Liver (tissue), 8 donors: ENCODE measurements at regions not wholly inside any gene's neighbourhood (a gene's known extent, or its start where the extent isn't known, plus 50 kb on each side); places are given as distances from the start of the nearest gene placed in this dataset.

Experiments
- DNase-seq: peaks from one replicate; pipeline ENCODE4 v3.0.0-alpha.2; 2017; ENCODE audit warnings: low spot score
- H3K27ac ChIP-seq, 2 donors: one replicate each; pipeline ENCODE4 v1.7.0; 2013; ENCODE audit warnings: inconsistent platforms in 2 of 2, low read length in 2 of 2, control low read depth in 1 of 2, low read depth in 1 of 2, mild to moderate bottlenecking in 1 of 2
- H3K27me3 ChIP-seq, 4 donors: one replicate each; pipeline versions ENCODE4 v1.6.1 to v1.7.0; 2013; ENCODE audit warnings: low read length in 3 of 4, inconsistent platforms in 1 of 4, mild to moderate bottlenecking in 1 of 4, moderate library complexity in 1 of 4; ENCODE audit not compliant: control insufficient read depth in 4 of 4, insufficient read depth in 4 of 4
- H3K36me3 ChIP-seq, 4 donors: one replicate each; pipeline versions ENCODE4 v1.6.1 to v1.7.0; 2013; ENCODE audit warnings: low read length in 3 of 4, mild to moderate bottlenecking in 3 of 4, low read depth in 1 of 4, moderate library complexity in 1 of 4; ENCODE audit not compliant: control insufficient read depth in 4 of 4, insufficient read depth in 3 of 4
- H3K4me1 ChIP-seq, 4 donors: one replicate each; pipeline versions ENCODE4 v1.6.1 to v1.7.0; 2013; ENCODE audit warnings: low read length in 3 of 4, mild to moderate bottlenecking in 3 of 4, moderate library complexity in 1 of 4; ENCODE audit not compliant: control insufficient read depth in 4 of 4, insufficient read depth in 4 of 4
- H3K4me3 ChIP-seq, 3 donors: one replicate each; pipeline versions ENCODE4 v1.6.1 to v1.7.0; 2013; ENCODE audit warnings: low read length in 3 of 3, control low read depth in 1 of 3, low read depth in 1 of 3, mild to moderate bottlenecking in 1 of 3
- H3K9ac ChIP-seq, 2 donors: one replicate each; pipeline ENCODE4 v1.7.0; 2013; ENCODE audit warnings: low read length in 2 of 2, mild to moderate bottlenecking in 2 of 2, moderate library complexity in 2 of 2, control low read depth in 1 of 2, low read depth in 1 of 2
- H3K9me3 ChIP-seq, 4 donors: one replicate each; pipeline versions ENCODE4 v1.6.1 to v1.7.0; 2013; ENCODE audit warnings: low read length in 3 of 4; ENCODE audit not compliant: control insufficient read depth in 4 of 4
- EGR1 ChIP-seq, 2 donors: IDR thresholded peaks; 2 replicates each; pipeline ENCODE4 v1.6.1; 2016 to 2018; ENCODE audit warnings: antibody characterized with exemption in 2 of 2, low read depth in 2 of 2
- FOXA1 ChIP-seq: IDR thresholded peaks from 2 replicates; pipeline ENCODE4 v1.6.1; 2016; ENCODE audit warnings: antibody characterized with exemption
- FOXA2 ChIP-seq: IDR thresholded peaks from 2 replicates; pipeline ENCODE4 v1.6.1; 2016; ENCODE audit warnings: antibody characterized with exemption
- GABPA ChIP-seq, 2 donors: IDR thresholded peaks in 1 of 2; conservative IDR thresholded peaks in 1 of 2; 2 replicates each; pipeline ENCODE4 v1.6.1; 2016; ENCODE audit warnings: antibody characterized with exemption in 2 of 2, mild to moderate bottlenecking in 1 of 2, moderate library complexity in 1 of 2
- HNF4G ChIP-seq: IDR thresholded peaks from 2 replicates; pipeline ENCODE4 v1.6.1; 2016; ENCODE audit warnings: antibody characterized with exemption
- NR2F2 ChIP-seq: IDR thresholded peaks from 2 replicates; pipeline ENCODE4 v1.6.1; 2016; ENCODE audit warnings: antibody characterized with exemption
- RXRA ChIP-seq, 2 donors: IDR thresholded peaks; 2 replicates each; pipeline ENCODE4 v1.6.1; 2017 to 2018; ENCODE audit warnings: antibody characterized with exemption in 2 of 2, mild to moderate bottlenecking in 1 of 2
- SP1 ChIP-seq: IDR thresholded peaks from 2 replicates; pipeline ENCODE4 v1.6.1; 2018; ENCODE audit warnings: antibody characterized with exemption, mild to moderate bottlenecking
- TAF1 ChIP-seq: conservative IDR thresholded peaks from 2 replicates; pipeline ENCODE4 v1.6.1; 2016; ENCODE audit warnings: antibody characterized with exemption, mild to moderate bottlenecking
- YY1 ChIP-seq: IDR thresholded peaks from 2 replicates; pipeline ENCODE4 v1.6.1; 2016; ENCODE audit warnings: antibody characterized with exemption, mild to moderate bottlenecking
- WGBS: extraction: QIAGEN DNeasy Blood & Tissue Kit; methylation state at CpG from one replicate; pipeline ENCODE4 v1.1.7; 2013; 5-methylcytosine and 5-hydroxymethylcytosine counted together
- TF ChIP-seq, protein P1 (sequence below): IDR thresholded peaks from 2 replicates; pipeline ENCODE4 v1.6.1; 2016; ENCODE audit warnings: antibody characterized with exemption, mild to moderate bottlenecking
- TF ChIP-seq, protein P2 (sequence below): IDR thresholded peaks from 2 replicates; pipeline ENCODE4 v1.6.1; 2016; ENCODE audit warnings: antibody characterized with exemption
- TF ChIP-seq, protein P3 (sequence below): IDR thresholded peaks from 2 replicates; pipeline ENCODE4 v1.6.1; 2016; ENCODE audit warnings: antibody characterized with exemption
- TF ChIP-seq, protein P4 (sequence below): IDR thresholded peaks from 2 replicates; pipeline ENCODE4 v1.6.1; 2016; ENCODE audit warnings: antibody characterized with exemption
- TF ChIP-seq, protein P5 (sequence below): fragments of 150-350 bp; IDR thresholded peaks from 2 replicates; pipeline ENCODE4 v1.5.1; 2017; ENCODE audit warnings: improper control_type of control experiment, low read depth, low read length; ENCODE audit not compliant: missing input control
- donor health status: healthy.
- donor health status: healthy.
- donor health status: healthy.
- donor health status: healthy.
- donor health status: healthy.

DNA sequence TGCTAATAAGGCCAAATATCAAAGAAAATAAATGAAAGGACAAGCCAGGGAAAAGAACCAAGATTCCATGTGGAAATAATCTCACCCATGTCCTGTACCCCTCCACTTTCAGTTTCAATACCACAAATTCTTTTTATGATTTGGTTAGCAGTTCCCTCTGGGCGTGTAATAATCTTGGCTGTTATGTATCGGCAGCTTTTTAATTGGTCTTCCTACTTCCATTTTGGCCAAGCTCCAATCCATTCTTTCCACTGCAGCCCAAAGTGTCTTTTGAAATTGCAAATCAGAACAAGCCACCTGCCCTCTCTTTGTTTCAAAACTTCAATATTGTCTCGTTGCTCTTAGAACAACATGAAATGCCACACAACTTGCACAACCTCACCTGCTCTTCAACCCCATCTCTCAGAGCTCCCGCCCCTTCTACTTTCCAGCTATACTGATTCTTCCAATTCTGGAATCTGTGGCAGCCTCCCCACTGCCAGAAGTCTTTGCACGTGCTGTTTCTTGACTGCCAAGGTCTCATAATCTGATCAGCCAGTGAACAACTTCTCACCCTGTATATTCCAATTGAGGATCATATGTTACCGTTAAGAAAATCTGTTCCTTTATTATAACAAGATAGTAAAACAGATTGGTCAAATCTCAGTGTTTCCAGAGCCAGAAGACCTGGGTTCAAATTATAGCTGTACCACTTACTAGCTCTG lies 354.5 kb downstream of the CBLN4 start (continued):
- TF ChIP-seq, protein P1, sequence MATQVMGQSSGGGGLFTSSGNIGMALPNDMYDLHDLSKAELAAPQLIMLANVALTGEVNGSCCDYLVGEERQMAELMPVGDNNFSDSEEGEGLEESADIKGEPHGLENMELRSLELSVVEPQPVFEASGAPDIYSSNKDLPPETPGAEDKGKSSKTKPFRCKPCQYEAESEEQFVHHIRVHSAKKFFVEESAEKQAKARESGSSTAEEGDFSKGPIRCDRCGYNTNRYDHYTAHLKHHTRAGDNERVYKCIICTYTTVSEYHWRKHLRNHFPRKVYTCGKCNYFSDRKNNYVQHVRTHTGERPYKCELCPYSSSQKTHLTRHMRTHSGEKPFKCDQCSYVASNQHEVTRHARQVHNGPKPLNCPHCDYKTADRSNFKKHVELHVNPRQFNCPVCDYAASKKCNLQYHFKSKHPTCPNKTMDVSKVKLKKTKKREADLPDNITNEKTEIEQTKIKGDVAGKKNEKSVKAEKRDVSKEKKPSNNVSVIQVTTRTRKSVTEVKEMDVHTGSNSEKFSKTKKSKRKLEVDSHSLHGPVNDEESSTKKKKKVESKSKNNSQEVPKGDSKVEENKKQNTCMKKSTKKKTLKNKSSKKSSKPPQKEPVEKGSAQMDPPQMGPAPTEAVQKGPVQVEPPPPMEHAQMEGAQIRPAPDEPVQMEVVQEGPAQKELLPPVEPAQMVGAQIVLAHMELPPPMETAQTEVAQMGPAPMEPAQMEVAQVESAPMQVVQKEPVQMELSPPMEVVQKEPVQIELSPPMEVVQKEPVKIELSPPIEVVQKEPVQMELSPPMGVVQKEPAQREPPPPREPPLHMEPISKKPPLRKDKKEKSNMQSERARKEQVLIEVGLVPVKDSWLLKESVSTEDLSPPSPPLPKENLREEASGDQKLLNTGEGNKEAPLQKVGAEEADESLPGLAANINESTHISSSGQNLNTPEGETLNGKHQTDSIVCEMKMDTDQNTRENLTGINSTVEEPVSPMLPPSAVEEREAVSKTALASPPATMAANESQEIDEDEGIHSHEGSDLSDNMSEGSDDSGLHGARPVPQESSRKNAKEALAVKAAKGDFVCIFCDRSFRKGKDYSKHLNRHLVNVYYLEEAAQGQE = no peak
- TF ChIP-seq, protein P2, sequence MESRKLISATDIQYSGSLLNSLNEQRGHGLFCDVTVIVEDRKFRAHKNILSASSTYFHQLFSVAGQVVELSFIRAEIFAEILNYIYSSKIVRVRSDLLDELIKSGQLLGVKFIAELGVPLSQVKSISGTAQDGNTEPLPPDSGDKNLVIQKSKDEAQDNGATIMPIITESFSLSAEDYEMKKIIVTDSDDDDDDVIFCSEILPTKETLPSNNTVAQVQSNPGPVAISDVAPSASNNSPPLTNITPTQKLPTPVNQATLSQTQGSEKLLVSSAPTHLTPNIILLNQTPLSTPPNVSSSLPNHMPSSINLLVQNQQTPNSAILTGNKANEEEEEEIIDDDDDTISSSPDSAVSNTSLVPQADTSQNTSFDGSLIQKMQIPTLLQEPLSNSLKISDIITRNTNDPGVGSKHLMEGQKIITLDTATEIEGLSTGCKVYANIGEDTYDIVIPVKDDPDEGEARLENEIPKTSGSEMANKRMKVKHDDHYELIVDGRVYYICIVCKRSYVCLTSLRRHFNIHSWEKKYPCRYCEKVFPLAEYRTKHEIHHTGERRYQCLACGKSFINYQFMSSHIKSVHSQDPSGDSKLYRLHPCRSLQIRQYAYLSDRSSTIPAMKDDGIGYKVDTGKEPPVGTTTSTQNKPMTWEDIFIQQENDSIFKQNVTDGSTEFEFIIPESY = no peak
- TF ChIP-seq FOXA2 = no peak
- no peak for TF ChIP-seq GABPA (IDR thresholded peaks at IDR 0.05 in 1 of 2, conservative IDR thresholded peaks at IDR 0.05 in 1 of 2)
- TF ChIP-seq YY1 = no peak
- TF ChIP-seq, protein P3, sequence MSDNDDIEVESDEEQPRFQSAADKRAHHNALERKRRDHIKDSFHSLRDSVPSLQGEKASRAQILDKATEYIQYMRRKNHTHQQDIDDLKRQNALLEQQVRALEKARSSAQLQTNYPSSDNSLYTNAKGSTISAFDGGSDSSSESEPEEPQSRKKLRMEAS = no peak
- TF ChIP-seq, protein P4, sequence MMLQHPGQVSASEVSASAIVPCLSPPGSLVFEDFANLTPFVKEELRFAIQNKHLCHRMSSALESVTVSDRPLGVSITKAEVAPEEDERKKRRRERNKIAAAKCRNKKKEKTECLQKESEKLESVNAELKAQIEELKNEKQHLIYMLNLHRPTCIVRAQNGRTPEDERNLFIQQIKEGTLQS = no peak

DNA sequence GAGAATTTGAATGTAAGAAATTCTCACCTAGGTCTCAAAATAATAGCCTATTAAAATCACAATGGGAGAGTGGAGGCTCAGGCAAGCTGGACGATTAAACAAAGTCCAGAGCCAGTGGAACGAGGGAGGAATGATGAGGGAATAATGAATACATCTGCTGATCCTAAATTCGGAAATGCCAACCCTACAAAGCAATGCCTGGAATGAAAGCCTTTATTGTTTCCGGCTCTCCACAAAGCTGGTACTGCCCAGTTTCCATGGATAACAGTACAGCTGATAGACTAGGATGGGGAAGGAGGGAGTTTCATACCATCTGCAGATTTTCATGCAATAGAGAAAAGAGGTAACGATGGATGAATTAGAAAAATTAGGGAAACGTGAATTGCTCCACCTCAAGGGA lies 356.1 kb downstream of the CBLN4 start:
- Histone ChIP-seq H3K36me3 (no peaks in the 10 kb centered on the region), H3K9ac (no peak overlapping the region), H3K4me1 (no peaks in the 10 kb centered on the region), H3K27me3 (no peaks in the 10 kb centered on the region), H3K4me3 (no peak overlapping the region), H3K9me3 (no peaks in the 10 kb centered on the region), H3K27ac (no peak overlapping the region)
- TF ChIP-seq TAF1 = no peak
- no peak for TF ChIP-seq EGR1 (IDR thresholded peaks at IDR 0.05; ENCODE audit: low read depth in 2 of 2)
- TF ChIP-seq, protein P3 = no peak
- no peak for TF ChIP-seq HNF4G
- TF ChIP-seq YY1 = no peak
- TF ChIP-seq NR2F2 = no peak
- TF ChIP-seq, protein P4 = no peak
- TF ChIP-seq RXRA (IDR thresholded peaks at IDR 0.05) = no peak
- TF ChIP-seq FOXA1 = no peak
- TF ChIP-seq, protein P5, sequence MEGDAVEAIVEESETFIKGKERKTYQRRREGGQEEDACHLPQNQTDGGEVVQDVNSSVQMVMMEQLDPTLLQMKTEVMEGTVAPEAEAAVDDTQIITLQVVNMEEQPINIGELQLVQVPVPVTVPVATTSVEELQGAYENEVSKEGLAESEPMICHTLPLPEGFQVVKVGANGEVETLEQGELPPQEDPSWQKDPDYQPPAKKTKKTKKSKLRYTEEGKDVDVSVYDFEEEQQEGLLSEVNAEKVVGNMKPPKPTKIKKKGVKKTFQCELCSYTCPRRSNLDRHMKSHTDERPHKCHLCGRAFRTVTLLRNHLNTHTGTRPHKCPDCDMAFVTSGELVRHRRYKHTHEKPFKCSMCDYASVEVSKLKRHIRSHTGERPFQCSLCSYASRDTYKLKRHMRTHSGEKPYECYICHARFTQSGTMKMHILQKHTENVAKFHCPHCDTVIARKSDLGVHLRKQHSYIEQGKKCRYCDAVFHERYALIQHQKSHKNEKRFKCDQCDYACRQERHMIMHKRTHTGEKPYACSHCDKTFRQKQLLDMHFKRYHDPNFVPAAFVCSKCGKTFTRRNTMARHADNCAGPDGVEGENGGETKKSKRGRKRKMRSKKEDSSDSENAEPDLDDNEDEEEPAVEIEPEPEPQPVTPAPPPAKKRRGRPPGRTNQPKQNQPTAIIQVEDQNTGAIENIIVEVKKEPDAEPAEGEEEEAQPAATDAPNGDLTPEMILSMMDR = no peak
- TF ChIP-seq SP1 = no peak
- no peak for DNase-seq
- 85% methylated on average over 6 of the region's 6 CpGs for WGBS
